ENCODE measurements at regions not wholly inside any gene's neighbourhood (a gene's known extent, or its start where the extent isn't known, plus 50 kb on each side); places are given as distances from the start of the nearest gene placed in this dataset.
"Not testable (repeated sequence)": the region's sequence is repeated elsewhere in the genome, so short reads cannot be mapped to it uniquely, and the experiment has no call there.

DNA sequence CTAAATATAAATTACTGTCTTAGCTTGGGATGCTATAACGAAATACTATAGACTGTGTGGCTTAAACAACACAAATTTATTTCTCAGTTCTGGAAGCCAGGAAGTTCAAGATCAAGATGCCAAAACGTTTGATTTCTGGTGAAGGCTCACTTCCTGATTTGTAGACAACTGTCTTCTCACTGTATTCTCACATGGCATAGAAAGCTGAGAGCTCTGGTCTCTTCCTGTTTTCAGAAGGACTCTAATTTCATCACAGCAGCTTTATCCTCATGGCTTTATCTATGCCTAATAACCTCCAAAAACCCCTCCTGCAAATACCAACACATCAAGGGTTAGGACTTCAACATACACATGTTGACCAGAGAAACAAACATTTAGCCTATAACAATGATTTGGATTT, 1795.5 kb downstream of the MRPL39 start:
- Histone ChIP-seq H3K4me1 (no peaks in the 10 kb centered on the region), H3K27ac (no peak overlapping the region), H3K4me3 (no peak overlapping the region), H3K27me3 (no peaks in the 10 kb centered on the region), H3K9me3 (peaks cover 0 to 5% of the 10 kb centered on the region in 2 donors), H3K36me3 (no peaks in the 10 kb centered on the region)
- DNase-seq = no peak
- in situ Hi-C loops (cut with MboI; ENCODE audit: low pct_ligation_motif_present in 1 of 4, low pct_unique_long_range_greater_than_20kb in 1 of 4, low sequenced_read_pairs in 3 of 4) = no loop called here
- intact Hi-C loops (cut with DNase I; ENCODE audit: low total_unique reads) = no loop called here
- WGBS, 2 donors (ENCODE audit: low coverage in 1 of 2) = 24 to 35% methylated on average over 2 of the region's 2 CpGs
- TF ChIP-seq POLR2A (IDR thresholded peaks at IDR 0.05) (no peak), EP300 (IDR thresholded peaks at IDR 0.05; ENCODE audit: low read depth) (no peak), POLR2AphosphoS5 (IDR thresholded peaks at IDR 0.05) (no peak)
- TF ChIP-seq, protein P1, sequence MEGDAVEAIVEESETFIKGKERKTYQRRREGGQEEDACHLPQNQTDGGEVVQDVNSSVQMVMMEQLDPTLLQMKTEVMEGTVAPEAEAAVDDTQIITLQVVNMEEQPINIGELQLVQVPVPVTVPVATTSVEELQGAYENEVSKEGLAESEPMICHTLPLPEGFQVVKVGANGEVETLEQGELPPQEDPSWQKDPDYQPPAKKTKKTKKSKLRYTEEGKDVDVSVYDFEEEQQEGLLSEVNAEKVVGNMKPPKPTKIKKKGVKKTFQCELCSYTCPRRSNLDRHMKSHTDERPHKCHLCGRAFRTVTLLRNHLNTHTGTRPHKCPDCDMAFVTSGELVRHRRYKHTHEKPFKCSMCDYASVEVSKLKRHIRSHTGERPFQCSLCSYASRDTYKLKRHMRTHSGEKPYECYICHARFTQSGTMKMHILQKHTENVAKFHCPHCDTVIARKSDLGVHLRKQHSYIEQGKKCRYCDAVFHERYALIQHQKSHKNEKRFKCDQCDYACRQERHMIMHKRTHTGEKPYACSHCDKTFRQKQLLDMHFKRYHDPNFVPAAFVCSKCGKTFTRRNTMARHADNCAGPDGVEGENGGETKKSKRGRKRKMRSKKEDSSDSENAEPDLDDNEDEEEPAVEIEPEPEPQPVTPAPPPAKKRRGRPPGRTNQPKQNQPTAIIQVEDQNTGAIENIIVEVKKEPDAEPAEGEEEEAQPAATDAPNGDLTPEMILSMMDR (IDR thresholded peaks at IDR 0.05) = no peak

- TF ChIP-seq EP300 (IDR thresholded peaks at IDR 0.05; ENCODE audit: low read depth) = no peak
- TF ChIP-seq, protein P1 (IDR thresholded peaks at IDR 0.05) = no peak
- TF ChIP-seq POLR2A (IDR thresholded peaks at IDR 0.05) = no peak
- no peak for TF ChIP-seq POLR2AphosphoS5 (IDR thresholded peaks at IDR 0.05)
- H3K4me1 ChIP-seq = no peaks in the 10 kb centered on the region
- 66 to 83% methylated on average over 2 of the region's 2 CpGs for WGBS, 2 donors (ENCODE audit: low coverage in 1 of 2)
- H3K4me3 ChIP-seq = no peak overlapping the region
- H3K9me3 ChIP-seq = peaks cover 0 to 5% of the 10 kb centered on the region in 2 donors
- no peak for DNase-seq
- in situ Hi-C loops (cut with MboI; ENCODE audit: low pct_ligation_motif_present in 1 of 4, low pct_unique_long_range_greater_than_20kb in 1 of 4, low sequenced_read_pairs in 3 of 4) (no loop called here), intact Hi-C loops (cut with DNase I; ENCODE audit: low total_unique reads) (no loop called here)
- no peaks in the 10 kb centered on the region for H3K27me3 ChIP-seq
- H3K36me3 ChIP-seq = no peaks in the 10 kb centered on the region
- H3K27ac ChIP-seq = no peak overlapping the region
Observed at GRCh38 chr21:23809573-23809972, 1797.7 kb downstream of the MRPL39 start.

- H3K4me3 ChIP-seq; DNase-seq; in situ Hi-C loops (cut with MboI; ENCODE audit: low pct_ligation_motif_present in 1 of 4, low pct_unique_long_range_greater_than_20kb in 1 of 4, low sequenced_read_pairs in 3 of 4): not testable (repeated sequence)
Observed at GRCh38 chr21:23806966-23807548, 1800.2 kb downstream of the MRPL39 start.

GRCh38 chr21:23804866-23805265, 1802.4 kb downstream of the MRPL39 start:
- no peak overlapping the region for H3K27ac ChIP-seq
- no peaks in the 10 kb centered on the region for H3K9me3 ChIP-seq
- 78 to 84% methylated on average over 5 of the region's 5 CpGs for WGBS, 2 donors (ENCODE audit: low coverage in 1 of 2)
- DNase-seq = no peak
- intact Hi-C loops (cut with DNase I; ENCODE audit: low total_unique reads) = no loop called here
- no peaks in the 10 kb centered on the region for H3K4me1 ChIP-seq
- no peak overlapping the region for H3K4me3 ChIP-seq
- TF ChIP-seq, protein P1 (IDR thresholded peaks at IDR 0.05) = no peak
- no peak for TF ChIP-seq POLR2A (IDR thresholded peaks at IDR 0.05)
- no peak for TF ChIP-seq POLR2AphosphoS5 (IDR thresholded peaks at IDR 0.05)
- in situ Hi-C loops (cut with MboI; ENCODE audit: low pct_ligation_motif_present in 1 of 4, low pct_unique_long_range_greater_than_20kb in 1 of 4, low sequenced_read_pairs in 3 of 4) = no loop called here
- no peaks in the 10 kb centered on the region for H3K36me3 ChIP-seq
- H3K27me3 ChIP-seq = no peaks in the 10 kb centered on the region

More at GRCh38 chr21:23806966-23807548, 1800.2 kb downstream of the MRPL39 start:
- H3K9me3 ChIP-seq; H3K27me3 ChIP-seq; intact Hi-C loops (cut with DNase I; ENCODE audit: low total_unique reads); H3K36me3 ChIP-seq; H3K27ac ChIP-seq; H3K4me1 ChIP-seq: not testable (repeated sequence)
- WGBS, 2 donors (ENCODE audit: low coverage in 1 of 2) = 91% methylated on average over 36 of the region's 39 CpGs; no CpG with 5 or more reads in 1 of the 2 donors

- Histone ChIP-seq H3K4me1 (no peaks in the 10 kb centered on the region), H3K36me3 (no peaks in the 10 kb centered on the region), H3K27ac (no peak overlapping the region), H3K4me3 (no peak overlapping the region), H3K9me3 (no peaks in the 10 kb centered on the region), H3K27me3 (no peaks in the 10 kb centered on the region)
- in situ Hi-C loops (cut with MboI; ENCODE audit: low pct_ligation_motif_present in 1 of 4, low pct_unique_long_range_greater_than_20kb in 1 of 4, low sequenced_read_pairs in 3 of 4) (no loop called here), intact Hi-C loops (cut with DNase I; ENCODE audit: low total_unique reads) (no loop called here)
- TF ChIP-seq POLR2AphosphoS5 (IDR thresholded peaks at IDR 0.05) (no peak), EP300 (IDR thresholded peaks at IDR 0.05; ENCODE audit: low read depth) (no peak), POLR2A (IDR thresholded peaks at IDR 0.05) (no peak)
- TF ChIP-seq, protein P1 (IDR thresholded peaks at IDR 0.05) = no peak
- 62 to 70% methylated on average over 5 to 6 of the region's 6 CpGs for WGBS, 2 donors (ENCODE audit: low coverage in 1 of 2)
- no peak for DNase-seq
Observed at GRCh38 chr21:23801292-23801691, 1806.0 kb downstream of the MRPL39 start.

Data from transverse colon (tissue), 4 donors.